Activated CD4-positive, alpha-beta T cell treated with anti-CD3 and anti-CD28 coated beads, Interleukin-10, Interleukin-2, amounts not matched to agents 100 ng/mL and 50 ng/mL, durations not matched to agents 16 hours and 8 hours (primary cell): ENCODE measurements at regions not wholly inside any gene's neighbourhood (a gene's known extent, or its start where the extent isn't known, plus 50 kb on each side); places are given as distances from the start of the nearest gene placed in this dataset.

Experiments
- DNase-seq: peaks from one replicate; pipeline ENCODE4 v3.0.0-alpha.2; 2020

- DNase-seq: no peak
Observed at GRCh38 chr3:23644099-23644498, 161.7 kb upstream of the UBE2E1 start.

- no peak for DNase-seq
Observed at GRCh38 chr3:23644676-23645075, 161.1 kb upstream of the UBE2E1 start.

- no peak for DNase-seq
Observed at GRCh38 chr3:23645533-23646183, 160.1 kb upstream of the UBE2E1 start.

GRCh38 chr3:23646184-23646920 is 159.4 kb upstream of the UBE2E1 start:
- no peak for DNase-seq

- DNase-seq: no peak
Observed at GRCh38 chr3:23647706-23648258, 158.0 kb upstream of the UBE2E1 start.

- no peak for DNase-seq
Observed at GRCh38 chr3:23648326-23648995, 157.3 kb upstream of the UBE2E1 start.

GRCh38 chr3:23648996-23649395 is 156.8 kb upstream of the UBE2E1 start:
- DNase-seq: no peak

GRCh38 chr3:23649448-23649847 is 156.3 kb upstream of the UBE2E1 start:
- no peak for DNase-seq

GRCh38 chr3:23650371-23651140 is 155.2 kb upstream of the UBE2E1 start:
- no peak for DNase-seq

- no peak for DNase-seq
Observed at GRCh38 chr3:23653647-23654525, 151.9 kb upstream of the UBE2E1 start.

- DNase-seq: no peak
Observed at GRCh38 chr3:23654571-23654970, 151.2 kb upstream of the UBE2E1 start.

GRCh38 chr3:23655749-23656148 is 150.0 kb upstream of the UBE2E1 start:
- no peak for DNase-seq

- no peak for DNase-seq
Observed at GRCh38 chr3:23656199-23656598, 149.6 kb upstream of the UBE2E1 start.

- DNase-seq: no peak
Observed at GRCh38 chr3:23656821-23657220, 148.9 kb upstream of the UBE2E1 start.

GRCh38 chr3:23657647-23658046 is 148.1 kb upstream of the UBE2E1 start:
- DNase-seq: no peak

- no peak for DNase-seq
Observed at GRCh38 chr3:23659274-23659673, 146.5 kb upstream of the UBE2E1 start.

- DNase-seq: no peak
Observed at GRCh38 chr3:23659840-23660430, 145.8 kb upstream of the UBE2E1 start.

- no peak for DNase-seq
Observed at GRCh38 chr3:23662079-23662617, 143.6 kb upstream of the UBE2E1 start.

- no peak for DNase-seq
Observed at GRCh38 chr3:23663246-23663645, 142.5 kb upstream of the UBE2E1 start.

- no peak for DNase-seq
Observed at GRCh38 chr3:23663661-23664186, 142.0 kb upstream of the UBE2E1 start.

- DNase-seq: no peak
Observed at GRCh38 chr3:23664459-23664858, 141.3 kb upstream of the UBE2E1 start.
